ENCODE measurements at regions not wholly inside any gene's neighbourhood (a gene's known extent, or its start where the extent isn't known, plus 50 kb on each side); places are given as distances from the start of the nearest gene placed in this dataset.

DNA sequence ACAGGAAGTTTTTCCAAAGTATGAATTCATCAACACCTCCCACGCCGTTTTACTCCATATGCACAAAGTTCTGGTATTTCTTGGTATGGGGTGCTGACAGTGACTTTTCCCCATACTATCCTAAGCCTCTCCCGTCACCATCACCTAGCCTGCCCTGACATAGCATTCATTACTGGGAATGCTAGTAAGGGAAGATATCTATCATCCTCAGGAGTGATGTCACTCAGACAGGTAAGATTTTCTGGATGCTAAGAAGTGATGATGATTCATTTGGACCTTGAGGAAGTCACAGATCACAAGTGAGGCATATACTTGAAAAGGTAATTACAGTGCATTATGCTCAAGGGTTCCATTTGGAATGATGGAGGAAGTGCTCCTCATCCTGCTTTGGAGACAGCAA, 355.1 kb upstream of the STAC start:
- TF ChIP-seq CTCF (tag by site-specific recombination; IDR thresholded peaks at IDR 0.05), result no peak
- no peak for TF ChIP-seq ZNF501 (tag by site-specific recombination; IDR thresholded peaks at IDR 0.05)
- no peak for TF ChIP-seq TRIM28 (IDR thresholded peaks at IDR 0.05; ENCODE audit: borderline replicate concordance, low read length)
- TF ChIP-seq ZNF140 (tag by site-specific recombination; IDR thresholded peaks at IDR 0.05), result no peak
- no peak for TF ChIP-seq ZNF600 (tag by site-specific recombination; IDR thresholded peaks at IDR 0.05)
- no peak for TF ChIP-seq ZNF37A (tag by site-specific recombination; IDR thresholded peaks at IDR 0.05)
- TF ChIP-seq REST (tag by site-specific recombination; IDR thresholded peaks at IDR 0.05), result no peak

All from HEK293 (cell line).